ENCODE measurements at regions not wholly inside any gene's neighbourhood (a gene's known extent, or its start where the extent isn't known, plus 50 kb on each side); places are given as distances from the start of the nearest gene placed in this dataset.

DNA sequence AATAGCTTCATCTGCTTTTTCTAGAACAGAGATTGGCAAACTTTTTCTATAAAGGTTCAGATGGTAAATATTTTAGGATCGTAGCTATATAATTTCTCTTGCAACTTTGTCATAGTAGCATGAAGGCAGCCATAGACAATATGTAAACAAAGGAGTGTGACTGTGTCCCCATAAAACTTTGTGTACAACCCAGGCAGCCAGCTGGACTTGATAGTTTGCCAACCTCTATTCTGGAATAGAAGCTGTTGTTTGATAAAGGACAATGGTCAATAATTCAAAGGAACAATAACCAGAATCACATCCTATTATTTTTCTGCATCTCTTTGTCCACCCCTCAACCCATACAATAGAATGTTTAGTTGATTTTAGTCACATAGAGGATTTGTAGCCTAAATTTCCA is 286.7 kb downstream of the LMX1A start:
- peaks cover 23% of the 10 kb centered on the region for H3K4me1 Mint-ChIP-seq
- H3K27ac Mint-ChIP-seq = no peak overlapping the region
- DNase-seq (ENCODE audit: low spot score in 2 of 2, unreplicated experiment in 2 of 2) = no peak
- TF ChIP-seq, protein P1, sequence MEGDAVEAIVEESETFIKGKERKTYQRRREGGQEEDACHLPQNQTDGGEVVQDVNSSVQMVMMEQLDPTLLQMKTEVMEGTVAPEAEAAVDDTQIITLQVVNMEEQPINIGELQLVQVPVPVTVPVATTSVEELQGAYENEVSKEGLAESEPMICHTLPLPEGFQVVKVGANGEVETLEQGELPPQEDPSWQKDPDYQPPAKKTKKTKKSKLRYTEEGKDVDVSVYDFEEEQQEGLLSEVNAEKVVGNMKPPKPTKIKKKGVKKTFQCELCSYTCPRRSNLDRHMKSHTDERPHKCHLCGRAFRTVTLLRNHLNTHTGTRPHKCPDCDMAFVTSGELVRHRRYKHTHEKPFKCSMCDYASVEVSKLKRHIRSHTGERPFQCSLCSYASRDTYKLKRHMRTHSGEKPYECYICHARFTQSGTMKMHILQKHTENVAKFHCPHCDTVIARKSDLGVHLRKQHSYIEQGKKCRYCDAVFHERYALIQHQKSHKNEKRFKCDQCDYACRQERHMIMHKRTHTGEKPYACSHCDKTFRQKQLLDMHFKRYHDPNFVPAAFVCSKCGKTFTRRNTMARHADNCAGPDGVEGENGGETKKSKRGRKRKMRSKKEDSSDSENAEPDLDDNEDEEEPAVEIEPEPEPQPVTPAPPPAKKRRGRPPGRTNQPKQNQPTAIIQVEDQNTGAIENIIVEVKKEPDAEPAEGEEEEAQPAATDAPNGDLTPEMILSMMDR (IDR thresholded peaks at IDR 0.05; ENCODE audit: unreplicated experiment) = no peak
- H3K36me3 Mint-ChIP-seq = no peaks in the 10 kb centered on the region
- no peaks in the 10 kb centered on the region for H3K27me3 Mint-ChIP-seq (ENCODE audit: low read depth)
- H3K9me3 Mint-ChIP-seq = no peaks in the 10 kb centered on the region
- H3K4me3 Mint-ChIP-seq = no peak overlapping the region

DNA sequence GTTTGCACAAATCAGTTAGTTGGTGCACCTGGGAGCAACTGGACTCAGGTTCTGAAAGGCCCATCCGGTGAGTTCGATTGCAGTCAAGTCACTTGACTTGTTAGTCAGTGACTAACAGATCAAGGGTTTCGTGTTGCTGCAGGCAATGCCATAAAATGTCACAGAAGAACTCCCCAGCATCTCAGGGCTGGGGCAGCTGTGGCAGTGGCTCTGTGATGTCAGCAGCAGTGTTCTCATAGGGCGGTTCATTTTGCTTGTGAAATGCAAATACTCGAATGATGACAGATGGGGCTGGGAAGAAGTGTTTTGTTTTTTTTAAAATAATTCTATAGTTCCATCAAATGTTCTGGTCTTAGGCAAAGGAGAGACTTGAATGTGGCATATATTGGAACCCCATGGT is 287.8 kb downstream of the LMX1A start:
- peaks cover 23% of the 10 kb centered on the region for H3K4me1 Mint-ChIP-seq

DNA sequence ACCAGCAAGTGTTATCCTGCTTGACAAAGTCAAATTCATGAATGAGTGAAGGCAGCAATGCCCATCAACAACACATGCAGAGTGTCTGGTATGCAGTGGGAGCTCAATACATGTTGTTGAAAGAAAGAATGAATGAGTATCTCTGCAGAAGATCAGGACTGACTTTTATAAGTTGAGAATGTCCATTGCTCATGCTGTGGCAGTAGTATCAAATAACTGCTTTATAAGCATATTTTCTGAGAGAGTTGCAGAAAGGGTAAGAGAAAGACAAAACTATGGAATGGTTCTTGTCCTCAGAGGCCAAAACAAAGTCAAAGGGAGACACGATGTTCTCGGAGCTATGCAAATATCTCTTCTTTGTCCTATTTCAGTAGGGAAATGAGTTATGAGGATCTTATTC is 288.7 kb downstream of the LMX1A start:
- peaks cover 19% of the 10 kb centered on the region for H3K4me1 Mint-ChIP-seq
- no peaks in the 10 kb centered on the region for H3K27me3 Mint-ChIP-seq (ENCODE audit: low read depth)
- H3K4me3 Mint-ChIP-seq = no peak overlapping the region
- TF ChIP-seq, protein P1 (IDR thresholded peaks at IDR 0.05; ENCODE audit: unreplicated experiment) = no peak
- no peak overlapping the region for H3K27ac Mint-ChIP-seq
- no peaks in the 10 kb centered on the region for H3K36me3 Mint-ChIP-seq
- DNase-seq (ENCODE audit: low spot score in 2 of 2, unreplicated experiment in 2 of 2) = no peak
- H3K9me3 Mint-ChIP-seq = no peaks in the 10 kb centered on the region

More for the DNA sequence above, 287.8 kb downstream of the LMX1A start:
- TF ChIP-seq, protein P1 (IDR thresholded peaks at IDR 0.05; ENCODE audit: unreplicated experiment) = no peak
- H3K9me3 Mint-ChIP-seq = no peaks in the 10 kb centered on the region
- H3K27ac Mint-ChIP-seq = no peak overlapping the region
- DNase-seq (ENCODE audit: low spot score in 2 of 2, unreplicated experiment in 2 of 2) = no peak
- no peaks in the 10 kb centered on the region for H3K27me3 Mint-ChIP-seq (ENCODE audit: low read depth)
- no peak overlapping the region for H3K4me3 Mint-ChIP-seq
- H3K36me3 Mint-ChIP-seq = no peaks in the 10 kb centered on the region

DNA sequence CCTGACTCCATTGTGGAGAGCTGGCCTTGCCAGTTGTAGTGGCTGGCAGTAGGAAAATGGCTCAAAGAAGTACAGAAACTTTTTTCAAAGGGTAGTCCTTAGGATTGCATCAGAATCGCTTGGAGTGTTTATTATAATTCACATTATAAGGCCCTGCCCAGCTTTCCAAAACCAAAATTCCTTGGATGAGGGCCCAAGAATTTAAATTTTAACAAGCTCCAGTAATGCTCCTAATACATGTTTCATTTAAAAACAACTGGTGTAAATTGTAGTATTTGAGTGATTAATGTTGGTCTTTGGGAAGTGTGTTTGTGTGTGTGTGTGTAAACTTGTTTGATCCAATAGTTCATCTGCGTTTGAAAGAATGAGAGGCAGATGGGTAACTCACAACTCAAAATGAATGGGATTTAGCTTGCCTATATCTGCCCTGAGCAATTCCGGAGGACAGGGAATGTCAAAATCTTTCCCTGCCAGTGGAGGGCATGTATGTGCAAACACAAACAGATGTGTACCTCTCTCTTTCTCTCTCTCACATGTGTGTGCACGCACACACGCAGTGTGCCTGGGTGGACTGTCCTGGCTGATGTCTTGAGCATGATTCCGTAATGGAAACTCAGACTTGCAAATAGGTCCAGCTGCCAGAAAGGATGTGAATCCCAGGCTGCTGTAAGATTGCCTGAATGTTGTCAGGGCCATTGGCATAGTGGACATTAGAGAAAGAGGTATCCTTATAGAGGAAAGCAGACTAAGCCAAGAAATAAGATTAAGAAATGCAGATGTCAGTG is 293.1 kb downstream of the LMX1A start:
- no peak for DNase-seq (ENCODE audit: low spot score in 2 of 2, unreplicated experiment in 2 of 2)
- no peaks in the 10 kb centered on the region for H3K27me3 Mint-ChIP-seq (ENCODE audit: low read depth)
- TF ChIP-seq, protein P1 (IDR thresholded peaks at IDR 0.05; ENCODE audit: unreplicated experiment) = no peak
- H3K9me3 Mint-ChIP-seq = no peaks in the 10 kb centered on the region
- H3K4me3 Mint-ChIP-seq = no peak overlapping the region
- peak overlapping the region; percentile 2 for H3K27ac Mint-ChIP-seq
- peaks cover 2% of the 10 kb centered on the region for H3K4me1 Mint-ChIP-seq
- H3K36me3 Mint-ChIP-seq = no peaks in the 10 kb centered on the region

DNA sequence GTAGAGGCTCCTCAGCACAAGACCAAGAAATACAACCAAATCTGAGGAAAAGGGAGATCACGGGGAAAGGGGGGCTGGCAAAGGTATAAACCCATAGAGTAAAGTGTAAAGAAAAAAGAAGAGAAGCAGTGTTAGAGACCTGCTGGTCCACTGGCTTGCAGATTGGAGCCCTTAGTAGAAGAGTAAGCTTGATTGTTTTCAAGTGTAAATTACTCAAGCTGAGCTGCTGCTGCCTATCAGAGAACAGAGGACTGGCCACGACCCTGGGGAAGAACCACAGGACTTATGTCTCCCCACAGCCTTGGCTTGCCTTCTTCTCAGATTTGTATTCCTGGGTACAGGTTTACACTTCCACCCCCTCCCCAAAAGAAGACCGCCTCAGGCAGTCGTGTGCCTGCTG is 294.2 kb downstream of the LMX1A start:
- Mint-ChIP-seq H3K4me3 (no peak overlapping the region), H3K9me3 (no peaks in the 10 kb centered on the region), H3K36me3 (no peaks in the 10 kb centered on the region), H3K27ac (no peak overlapping the region), H3K4me1 (peaks cover 2% of the 10 kb centered on the region), H3K27me3 (ENCODE audit: low read depth) (no peaks in the 10 kb centered on the region)
- TF ChIP-seq, protein P1 (IDR thresholded peaks at IDR 0.05; ENCODE audit: unreplicated experiment) = no peak
- DNase-seq (ENCODE audit: low spot score in 2 of 2, unreplicated experiment in 2 of 2) = no peak

All from mesothelial cell of epicardium (in vitro differentiated cells).